ENCODE measurements at regions not wholly inside any gene's neighbourhood (a gene's known extent, or its start where the extent isn't known, plus 50 kb on each side); places are given as distances from the start of the nearest gene placed in this dataset.

GRCh38 chr5:6115852-6116251, 262.5 kb downstream of the MED10 start:
- TF ChIP-seq POLR2AphosphoS5 (IDR thresholded peaks at IDR 0.05; ENCODE audit: low read depth, low read length), result no peak
- TF ChIP-seq POLR2A (IDR thresholded peaks at IDR 0.05; ENCODE audit: low read depth, low read length), result no peak
- TF ChIP-seq TAF1 (IDR thresholded peaks at IDR 0.05; ENCODE audit: borderline replicate concordance, low read depth, low read length), result no peak

Measured in GM12892 (cell line).